K562 (cell line): ENCODE measurements at regions not wholly inside any gene's neighbourhood (a gene's known extent, or its start where the extent isn't known, plus 50 kb on each side); places are given as distances from the start of the nearest gene placed in this dataset.

Experiments
- ATAC-seq: fragments of 200-7000 bp; cut with Tn5 transposase; 3 replicates; pipeline ENCODE4 v1.9.1; 2020; ENCODE audit warnings: moderate library complexity
- BruUV-seq: library from RNA; stranded (reverse); fragments of 400-500 nt; replicated peaks from 2 replicates; lab custom pipeline; 2021; lab: Mats Ljungman, UMichigan
- CTCF ChIA-PET: fragments of 300-600 bp; formaldehyde crosslinking; extraction: SDS; loops from one replicate; lab custom pipeline; 2021; ENCODE audit warnings: low intra/inter-chr PET ratio; lab: Yijun Ruan, JAX
- POLR2A ChIA-PET: fragments of 300-600, 350-650 bp; sonication (Branson Sonifier 250); formaldehyde crosslinking; extraction: SDS; loops from one replicate; lab custom pipeline; 2021; ENCODE audit warnings: antibody characterized with exemption, inconsistent platforms; lab: Yijun Ruan, JAX
- DNase-seq, 4 experiments: peaks; one replicate each; pipeline versions ENCODE4 v3.0.0 to v3.0.0-alpha.2; 2011 to 2018; ENCODE audit warnings: low spot score in 3 of 4, mixed read lengths in 3 of 4; ENCODE audit errors: extremely low read depth in 1 of 4
- FAIRE-seq: peaks from 2 replicates; lab custom pipeline; 2011; peaks lifted over from hg19 to GRCh38; lab: Jason Lieb, UNC
- H2AFZ ChIP-seq: 2 replicates; pipeline ENCODE4 v1.6.0; 2011; ENCODE audit warnings: low read depth, low read length, control low read depth, inconsistent platforms
- H3K27ac ChIP-seq: fragments of 200-600 bp; 3 replicates; pipeline ENCODE4 v1.8.0; 2011; ENCODE audit warnings: low read depth, mild to moderate bottlenecking, control low read depth, inconsistent platforms, low read length, moderate library complexity, mixed read lengths; ENCODE audit errors: extremely low read depth
- H3K27me3 ChIP-seq, 2 experiments: fragments of 300-600 bp in 1 of 2; 2 replicates in 1 of 2; 3 replicates in 1 of 2; pipeline versions ENCODE4 v1.6.0 to v1.8.0; 2011; ENCODE audit warnings: inconsistent platforms in 2 of 2, low read length in 2 of 2, mild to moderate bottlenecking in 1 of 2, mixed read lengths in 1 of 2, moderate library complexity in 1 of 2; ENCODE audit not compliant: control insufficient read depth in 2 of 2, insufficient read depth in 2 of 2
- H3K36me3 ChIP-seq: fragments of 300-600 bp; 3 replicates; pipeline ENCODE4 v1.8.0; 2011; ENCODE audit warnings: mild to moderate bottlenecking, low read length, inconsistent platforms; ENCODE audit not compliant: control insufficient read depth, insufficient read depth
- H3K4me1 ChIP-seq, 2 experiments: fragments of 200-600 bp in 1 of 2; replicated peaks in 1 of 2; 2 replicates in 1 of 2; 3 replicates in 1 of 2; pipeline versions ENCODE4 v1.5.1 to v1.8.0; 2011; ENCODE audit warnings: inconsistent platforms in 2 of 2, low read length in 2 of 2, mild to moderate bottlenecking in 1 of 2, mixed read lengths in 1 of 2, moderate library complexity in 1 of 2; ENCODE audit not compliant: control insufficient read depth in 2 of 2, insufficient read depth in 2 of 2
- H3K4me2 ChIP-seq: 2 replicates; pipeline ENCODE4 v1.6.1; 2011; ENCODE audit warnings: low read length, control low read depth, inconsistent platforms, mixed read lengths; ENCODE audit not compliant: insufficient read depth
- H3K4me3 ChIP-seq: fragments of 200-600 bp; sonication (generic), shearing (Covaris generic); 2 replicates; pipeline ENCODE4 v1.5.1; 2016; ENCODE audit warnings: control low read depth, inconsistent platforms
- H3K79me2 ChIP-seq: fragments of 200-600 bp; 3 replicates; pipeline ENCODE4 v1.8.0; 2011; ENCODE audit warnings: low read length, inconsistent platforms; ENCODE audit not compliant: control insufficient read depth, insufficient read depth
- H3K9ac ChIP-seq, 2 experiments: 2 replicates each; pipeline versions ENCODE4 v1.6.0 to v1.6.1; 2011; ENCODE audit warnings: low read depth in 2 of 2, low read length in 2 of 2, control low read depth in 1 of 2, inconsistent platforms in 1 of 2, mild to moderate bottlenecking in 1 of 2, mixed read lengths in 1 of 2; ENCODE audit not compliant: insufficient read depth in 1 of 2
- H3K9me1 ChIP-seq: one replicate; pipeline ENCODE4 v1.6.0; 2011; ENCODE audit warnings: inconsistent platforms, mild to moderate bottlenecking, low read length, moderate library complexity; ENCODE audit not compliant: control insufficient read depth, insufficient read depth
- H3K9me3 ChIP-seq: replicated peaks from 2 replicates; pipeline ENCODE4 v1.5.1; 2011; ENCODE audit warnings: low read depth, low read length, inconsistent platforms; ENCODE audit not compliant: control insufficient read depth, insufficient read depth
- H4K20me1 ChIP-seq: replicated peaks from 2 replicates; pipeline ENCODE4 v1.6.1; 2011; ENCODE audit warnings: low read length, inconsistent platforms, mixed read lengths; ENCODE audit not compliant: control insufficient read depth, insufficient read depth
- ADNP ChIP-seq: fragments of 200-800 bp; sonication (Bioruptor generic); IDR thresholded peaks from 2 replicates; pipeline ENCODE4 v1.6.1; 2016; ENCODE audit warnings: missing genetic modification characterization, missing compliant biosample characterization
- CEBPZ ChIP-seq: fragments of 150-350 bp; IDR thresholded peaks from 2 replicates; pipeline ENCODE4 v1.6.1; 2014; ENCODE audit warnings: low read depth, mild to moderate bottlenecking, low read length, borderline replicate concordance
- EP300 ChIP-seq: IDR thresholded peaks from 2 replicates; pipeline ENCODE4 v1.6.1; 2012; ENCODE audit warnings: low read length, improper control_type of control experiment
- FOXJ3 ChIP-seq: sonication (generic); formaldehyde crosslinking; IDR thresholded peaks from 2 replicates; pipeline ENCODE4 v1.4.0; 2020; ENCODE audit warnings: mild to moderate bottlenecking, missing genetic modification reagents
- HDGF ChIP-seq: fragments of 450-650 bp; IDR thresholded peaks from 2 replicates; pipeline ENCODE4 v1.6.1; 2016
- HMBOX1 ChIP-seq: sonication (generic); IDR thresholded peaks from 2 replicates; pipeline ENCODE4 v1.6.1; 2016
- KAT8 ChIP-seq: fragments of 450-650 bp; IDR thresholded peaks from 2 replicates; pipeline ENCODE4 v1.6.1; 2016; ENCODE audit warnings: low read depth, mild to moderate bottlenecking
- PURB ChIP-seq: sonication (generic); formaldehyde crosslinking; IDR thresholded peaks from 2 replicates; pipeline ENCODE4 v1.9.0; 2021; ENCODE audit warnings: low read depth, mild to moderate bottlenecking, missing genetic modification reagents
- ZNF224 ChIP-seq: sonication (generic); formaldehyde crosslinking; IDR thresholded peaks from 2 replicates; pipeline ENCODE4 v1.8.0; 2022; ENCODE audit warnings: mild to moderate bottlenecking, missing genetic modification reagents
- ZNF512 ChIP-seq: IDR thresholded peaks from 2 replicates; pipeline ENCODE4 v1.6.1; 2016; ENCODE audit warnings: missing genetic modification characterization, missing compliant biosample characterization
- WGBS: fragments of 100-300 bp; shearing (Covaris generic); methylation state at CpG from one replicate; pipeline ENCODE4 v1.1.6; 2016; ENCODE audit warnings: low coverage, mixed read lengths; ENCODE audit not compliant: insufficient coverage; ENCODE audit errors: missing lambda C conversion rate; 5-methylcytosine and 5-hydroxymethylcytosine counted together
- in situ Hi-C: fragments of 300-500 bp; cut with MboI; formaldehyde crosslinking; loops from 4 replicates; pipeline ENCODE4 v1.15.0; 2018; ENCODE audit warnings: inconsistent platforms, mixed read lengths
- intact Hi-C: fragments of 100-400 bp; cut with micrococcal nuclease; formaldehyde crosslinking; loops from 2 replicates; pipeline ENCODE4 v1.14.2; 2022

GRCh38 chr14:22081337-22081736 lies 407.7 kb upstream of the OR4E1 start:
- ChIA-PET POLR2A (no interaction called here), CTCF (no interaction called here)
- Histone ChIP-seq H3K9me1 (no peaks in the 10 kb centered on the region), H3K9ac (no peak overlapping the region), H3K9me3 (no peaks in the 10 kb centered on the region), H3K36me3 (no peaks in the 10 kb centered on the region), H2AFZ (no peak overlapping the region), H3K79me2 (no peaks in the 10 kb centered on the region), H4K20me1 (no peaks in the 10 kb centered on the region), H3K4me2 (no peak overlapping the region), H3K4me1 (no peaks in the 10 kb centered on the region), H3K4me3 (no peak overlapping the region), H3K27ac (no peak overlapping the region), H3K27me3 (no peaks in the 10 kb centered on the region)
- intact Hi-C loops = no loop called here
- no TSS peak for BruUV-seq
- 0% methylated on average over 1 of the region's 1 CpG for WGBS
- ATAC-seq (no peak), DNase-seq (no peak), FAIRE-seq (no peak)
- in situ Hi-C loops = no loop called here
- TF ChIP-seq FOXJ3 (CRISPR knock-in tag) = no peak
- no peak for TF ChIP-seq PURB
- TF ChIP-seq ZNF224 (CRISPR knock-in tag) = no peak
- TF ChIP-seq ADNP (tag) = no peak
- TF ChIP-seq HMBOX1 = no peak
- TF ChIP-seq KAT8 = no peak
- TF ChIP-seq HDGF = no peak
- no peak for TF ChIP-seq ZNF512 (tag)
- no peak for TF ChIP-seq EP300
- no peak for TF ChIP-seq CEBPZ
